GM12873 (cell line): ENCODE measurements at regions not wholly inside any gene's neighbourhood (a gene's known extent, or its start where the extent isn't known, plus 50 kb on each side); places are given as distances from the start of the nearest gene placed in this dataset.

Experiments
- TF ChIP-seq, protein P1 (sequence below): IDR thresholded peaks from 2 replicates; pipeline ENCODE4 v1.5.1; 2012; ENCODE audit warnings: low read depth, mild to moderate bottlenecking, moderate library complexity, low read length, control low read depth; ENCODE audit not compliant: insufficient read depth; ENCODE audit errors: missing control alignments

DNA sequence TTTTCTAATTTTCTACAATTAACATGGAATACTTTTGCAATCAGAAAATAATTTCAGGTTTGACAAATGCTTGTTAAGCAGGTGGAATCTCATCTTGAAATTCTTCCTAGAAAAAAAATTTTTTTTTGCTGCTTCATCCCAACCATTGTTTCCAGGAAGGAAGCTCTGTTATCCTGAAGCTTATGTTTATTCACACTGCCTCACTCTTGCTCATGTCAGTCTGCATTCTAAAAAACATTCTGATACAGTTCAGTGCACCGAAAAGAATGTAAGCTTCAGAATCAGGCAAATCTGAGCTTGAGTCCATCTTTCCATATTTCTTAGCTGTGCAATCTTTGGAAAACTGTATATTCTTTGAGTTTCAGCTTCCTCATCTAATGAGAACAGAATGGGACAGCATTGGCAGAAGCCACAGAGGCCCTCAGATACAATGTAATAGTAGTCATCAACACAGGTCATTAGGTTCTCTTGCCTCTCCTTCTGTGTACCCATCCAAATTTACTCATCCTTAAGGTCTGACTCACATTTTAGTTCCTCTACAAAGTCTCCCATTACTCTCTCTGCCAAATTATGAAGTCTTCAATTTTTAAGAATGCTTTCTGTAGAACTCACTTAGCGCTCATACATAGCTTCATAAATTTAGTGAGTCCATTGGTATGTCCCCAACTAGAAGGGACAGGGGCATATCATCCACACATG is 881.8 kb upstream of the NR2F2 start:
- TF ChIP-seq, protein P1, sequence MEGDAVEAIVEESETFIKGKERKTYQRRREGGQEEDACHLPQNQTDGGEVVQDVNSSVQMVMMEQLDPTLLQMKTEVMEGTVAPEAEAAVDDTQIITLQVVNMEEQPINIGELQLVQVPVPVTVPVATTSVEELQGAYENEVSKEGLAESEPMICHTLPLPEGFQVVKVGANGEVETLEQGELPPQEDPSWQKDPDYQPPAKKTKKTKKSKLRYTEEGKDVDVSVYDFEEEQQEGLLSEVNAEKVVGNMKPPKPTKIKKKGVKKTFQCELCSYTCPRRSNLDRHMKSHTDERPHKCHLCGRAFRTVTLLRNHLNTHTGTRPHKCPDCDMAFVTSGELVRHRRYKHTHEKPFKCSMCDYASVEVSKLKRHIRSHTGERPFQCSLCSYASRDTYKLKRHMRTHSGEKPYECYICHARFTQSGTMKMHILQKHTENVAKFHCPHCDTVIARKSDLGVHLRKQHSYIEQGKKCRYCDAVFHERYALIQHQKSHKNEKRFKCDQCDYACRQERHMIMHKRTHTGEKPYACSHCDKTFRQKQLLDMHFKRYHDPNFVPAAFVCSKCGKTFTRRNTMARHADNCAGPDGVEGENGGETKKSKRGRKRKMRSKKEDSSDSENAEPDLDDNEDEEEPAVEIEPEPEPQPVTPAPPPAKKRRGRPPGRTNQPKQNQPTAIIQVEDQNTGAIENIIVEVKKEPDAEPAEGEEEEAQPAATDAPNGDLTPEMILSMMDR = no peak

DNA sequence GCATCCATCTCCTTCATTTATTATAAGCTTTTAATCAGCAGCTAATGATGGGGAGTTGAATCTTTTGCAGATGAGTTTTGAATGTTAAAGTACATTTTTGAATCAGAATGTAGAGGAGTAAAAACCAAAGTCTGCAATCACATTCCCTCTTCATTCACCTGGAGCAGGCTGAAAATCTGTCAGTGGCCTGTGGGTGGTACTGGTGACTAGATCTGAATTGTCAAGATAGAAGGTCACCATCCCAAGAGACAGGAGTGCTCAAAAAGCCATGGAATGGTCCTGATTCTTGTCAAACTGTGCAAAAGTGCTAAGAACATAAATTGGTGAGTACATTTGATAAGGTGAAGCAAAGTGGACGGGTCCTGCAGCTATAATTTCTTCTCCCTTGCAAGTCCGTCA is 881.3 kb upstream of the NR2F2 start:
- TF ChIP-seq, protein P1 = no peak

DNA sequence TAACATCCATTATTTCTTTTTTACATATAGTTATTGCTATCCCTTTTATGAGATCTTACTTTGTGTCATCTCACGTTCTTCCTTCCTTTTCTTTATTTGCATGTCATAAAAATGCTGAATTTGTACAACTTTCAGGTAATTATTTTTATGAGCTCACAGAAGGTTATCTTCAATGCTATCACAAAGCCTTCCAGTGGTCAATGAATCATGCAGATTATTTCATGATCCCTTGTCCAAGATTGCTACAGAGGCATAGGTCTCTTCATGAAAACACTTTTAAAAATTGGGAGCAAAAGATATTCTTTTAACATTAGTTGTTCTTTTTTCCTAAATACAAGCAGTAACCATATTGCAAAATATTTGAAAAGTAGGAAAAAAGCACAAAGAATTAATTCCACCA is 880.1 kb upstream of the NR2F2 start:
- TF ChIP-seq, protein P1 = no peak

DNA sequence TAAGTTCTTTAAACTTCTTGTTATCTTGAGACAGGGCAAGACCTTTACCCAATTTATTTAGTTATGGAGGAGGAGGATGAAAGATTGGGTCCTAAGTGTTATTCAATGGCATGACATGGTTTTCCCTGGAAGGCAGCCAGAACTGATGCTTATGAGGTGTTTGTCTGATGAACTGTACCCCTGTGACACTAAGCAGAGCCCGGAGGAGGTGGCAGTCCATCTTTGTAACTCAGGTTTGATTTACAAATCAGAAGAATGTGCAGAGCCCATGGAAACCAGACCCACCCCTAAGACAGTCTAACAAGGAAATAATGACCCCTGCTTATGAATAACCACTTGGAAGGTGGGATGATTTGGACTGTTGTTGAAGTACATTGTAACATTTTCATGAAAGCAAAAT is 878.6 kb upstream of the NR2F2 start:
- TF ChIP-seq, protein P1 = no peak

DNA sequence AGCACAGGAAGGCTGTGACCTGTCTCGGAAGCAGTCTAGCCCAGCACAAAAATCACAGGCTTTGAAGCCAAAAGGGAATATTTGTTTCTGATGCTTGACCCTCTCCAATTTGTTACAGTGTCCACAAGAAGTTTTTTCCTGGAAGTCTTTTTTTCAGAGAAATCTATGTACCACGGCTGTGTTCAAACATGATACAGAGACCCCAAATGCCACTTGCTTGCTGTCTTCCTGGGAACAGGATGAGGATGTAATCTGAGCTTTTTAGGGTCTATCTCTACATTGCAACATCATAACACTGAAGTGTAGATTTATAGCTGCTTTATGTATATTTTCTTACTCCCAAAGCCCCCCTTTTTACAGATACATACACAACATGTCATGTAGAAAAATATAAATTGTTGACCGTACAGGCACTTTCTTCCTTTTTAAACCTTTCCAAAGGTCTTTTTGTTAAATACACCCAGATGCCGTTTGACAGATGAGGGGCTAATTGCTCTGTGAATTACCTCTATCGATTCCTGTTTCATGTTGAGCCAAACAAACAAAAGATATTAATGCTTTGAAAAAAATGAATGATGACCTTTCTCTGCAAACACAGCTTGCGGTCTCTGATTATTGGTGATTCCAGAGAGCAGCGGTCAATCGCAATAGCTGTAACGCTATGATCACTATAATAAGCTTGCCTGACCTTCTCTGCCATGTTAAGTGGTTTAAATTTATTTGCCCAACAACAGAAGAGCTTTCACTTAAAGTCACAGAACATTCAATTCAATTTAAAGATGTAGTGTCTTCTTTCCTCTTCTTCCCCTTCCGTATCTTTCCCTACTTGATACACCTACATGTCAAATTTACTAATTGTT is 875.9 kb upstream of the NR2F2 start:
- TF ChIP-seq, protein P1 = no peak

DNA sequence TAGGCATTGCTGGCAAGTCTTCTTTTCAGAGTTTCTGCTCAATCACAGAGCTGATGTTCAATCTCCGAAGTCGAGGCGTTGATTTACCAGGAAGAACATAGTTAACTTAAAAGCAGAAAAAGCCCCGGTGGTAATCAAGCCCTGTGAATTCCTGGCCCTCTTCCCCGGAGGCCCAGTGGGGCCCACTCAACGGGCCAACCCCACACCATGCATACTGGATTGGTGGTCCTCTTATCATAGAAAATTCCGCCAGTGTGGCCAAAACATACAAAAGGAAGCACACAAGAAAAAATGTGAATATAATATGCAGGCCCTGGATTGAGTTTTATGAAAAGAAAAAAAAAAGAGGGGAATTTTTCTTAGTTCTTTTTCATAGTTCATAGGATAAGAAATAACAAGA is 873.0 kb upstream of the NR2F2 start:
- TF ChIP-seq, protein P1 = no peak

DNA sequence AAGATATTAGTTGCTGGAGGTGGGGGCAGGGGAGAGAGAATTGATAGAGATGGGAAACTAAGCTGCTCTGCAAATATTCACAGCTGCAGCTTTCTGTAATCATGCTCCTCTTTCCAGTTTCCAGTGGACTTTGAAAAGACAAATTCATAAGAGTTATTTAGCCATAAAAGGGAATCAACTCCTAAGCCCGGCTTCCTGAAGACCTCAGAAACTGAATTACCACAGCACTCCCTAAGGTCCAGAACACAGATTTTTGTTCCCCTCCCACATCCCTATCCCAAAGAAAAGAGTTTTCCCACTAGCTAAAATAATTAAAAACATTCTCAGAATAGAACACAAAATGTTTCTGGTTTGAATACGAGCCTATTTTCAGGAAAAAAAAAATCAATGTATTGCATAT is 871.8 kb upstream of the NR2F2 start:
- TF ChIP-seq, protein P1 = no peak
